Activated T-cell treated with anti-CD3 and anti-CD28 coated beads, Interleukin-2, amount 50 U/mL, for 48 hours (primary cell): ENCODE measurements at regions not wholly inside any gene's neighbourhood (a gene's known extent, or its start where the extent isn't known, plus 50 kb on each side); places are given as distances from the start of the nearest gene placed in this dataset.

Experiments used
- DNase-seq, 2 experiments: peaks; one replicate each; pipeline ENCODE4 v3.0.0-alpha.2; 2020

DNA sequence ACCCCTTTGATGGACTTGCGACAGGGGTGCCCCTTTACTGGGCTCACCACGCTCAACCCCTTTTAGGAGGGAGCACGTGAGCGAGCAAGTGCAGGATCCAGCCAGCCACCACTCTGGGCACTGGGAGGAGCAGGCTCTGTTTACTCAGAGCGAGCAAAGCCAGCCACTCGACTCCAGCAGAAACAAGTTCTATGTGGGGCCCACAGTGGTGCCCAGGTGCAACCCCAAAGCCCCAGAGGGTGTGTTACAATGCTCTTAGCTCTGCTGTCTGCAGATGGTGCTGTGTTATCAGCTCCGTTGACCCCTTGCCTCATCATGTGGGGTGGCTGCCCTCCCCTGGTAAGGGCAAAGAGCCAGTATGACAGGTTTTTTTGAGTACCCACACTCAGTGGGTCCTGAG, 120.3 kb upstream of the SUCLG2 start:
- DNase-seq, result no peak

DNA sequence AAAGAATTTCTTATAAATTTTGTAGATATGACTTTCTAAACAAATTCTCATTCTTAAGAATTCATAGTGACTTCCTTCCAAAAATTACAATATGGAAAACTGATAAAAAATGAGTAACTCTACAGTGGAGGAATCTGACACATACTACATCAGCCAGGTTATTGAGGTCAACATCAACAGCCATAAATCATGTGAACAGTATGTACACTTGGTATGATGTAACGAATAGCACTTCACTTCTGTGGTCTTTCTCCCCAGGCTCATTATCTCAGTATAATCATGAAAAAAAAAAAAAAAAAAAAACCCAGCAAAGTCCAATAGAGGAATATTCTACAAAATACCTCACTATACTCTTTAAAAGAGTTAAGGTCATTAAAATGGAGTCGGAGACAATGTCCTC, 111.2 kb upstream of the SUCLG2 start:
- DNase-seq, result no peak

DNA sequence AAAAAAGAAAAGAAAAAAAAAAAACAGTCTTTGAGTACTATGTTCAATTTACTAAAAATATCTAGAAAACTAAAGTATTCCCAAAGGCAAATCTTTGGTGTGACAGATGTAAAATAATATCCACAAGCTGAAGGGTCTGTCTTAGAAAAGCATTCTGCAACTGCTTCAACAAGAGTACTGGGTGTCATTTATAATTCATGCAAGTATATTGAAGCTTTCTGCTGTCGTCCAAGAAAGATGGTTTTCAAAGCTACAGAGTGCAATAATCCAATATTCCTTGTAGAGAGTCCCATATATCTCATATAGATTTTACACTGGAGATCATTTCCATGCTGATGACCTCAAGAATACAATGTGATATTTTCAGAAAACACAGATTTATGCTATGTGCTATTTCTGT, 90.9 kb upstream of the SUCLG2 start:
- DNase-seq, result no peak

DNA sequence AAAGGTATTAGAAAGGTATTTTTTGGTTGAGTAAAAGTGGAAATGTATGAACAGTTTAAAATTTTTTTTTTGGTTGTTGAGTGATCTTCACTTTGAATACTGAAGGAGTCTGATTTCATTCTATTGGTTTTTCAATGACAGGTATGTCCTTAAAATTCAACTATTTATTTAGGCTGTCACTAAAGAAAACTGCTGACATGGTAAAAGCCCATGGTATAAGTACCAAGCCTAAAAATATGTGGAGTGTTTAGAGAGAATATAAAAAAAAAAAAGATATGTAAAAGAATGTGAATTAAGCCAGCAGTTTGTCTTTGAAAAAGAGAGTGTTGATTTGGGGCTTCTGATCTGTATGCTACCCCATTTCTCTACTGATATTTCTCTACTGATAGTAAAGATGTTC, 90.3 kb upstream of the SUCLG2 start:
- no peak for DNase-seq

DNA sequence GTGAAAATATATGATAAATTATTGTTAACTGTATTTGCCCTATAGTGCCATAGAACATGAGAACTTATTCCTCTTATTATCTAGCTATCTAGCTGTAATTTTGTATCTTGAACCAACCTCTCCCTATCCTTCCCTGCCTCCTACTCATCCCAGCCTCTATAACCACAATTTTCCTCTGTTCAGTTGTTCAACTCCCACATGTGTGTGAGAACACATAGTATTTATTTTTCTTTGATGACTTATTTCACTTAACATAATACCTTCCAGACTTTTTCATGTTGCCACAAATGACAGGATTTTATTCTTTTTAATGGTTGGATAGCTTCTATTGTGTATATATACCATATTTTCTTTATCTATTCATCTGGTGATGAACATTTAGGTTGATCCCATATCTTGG, 85.4 kb upstream of the SUCLG2 start:
- DNase-seq, result no peak

DNA sequence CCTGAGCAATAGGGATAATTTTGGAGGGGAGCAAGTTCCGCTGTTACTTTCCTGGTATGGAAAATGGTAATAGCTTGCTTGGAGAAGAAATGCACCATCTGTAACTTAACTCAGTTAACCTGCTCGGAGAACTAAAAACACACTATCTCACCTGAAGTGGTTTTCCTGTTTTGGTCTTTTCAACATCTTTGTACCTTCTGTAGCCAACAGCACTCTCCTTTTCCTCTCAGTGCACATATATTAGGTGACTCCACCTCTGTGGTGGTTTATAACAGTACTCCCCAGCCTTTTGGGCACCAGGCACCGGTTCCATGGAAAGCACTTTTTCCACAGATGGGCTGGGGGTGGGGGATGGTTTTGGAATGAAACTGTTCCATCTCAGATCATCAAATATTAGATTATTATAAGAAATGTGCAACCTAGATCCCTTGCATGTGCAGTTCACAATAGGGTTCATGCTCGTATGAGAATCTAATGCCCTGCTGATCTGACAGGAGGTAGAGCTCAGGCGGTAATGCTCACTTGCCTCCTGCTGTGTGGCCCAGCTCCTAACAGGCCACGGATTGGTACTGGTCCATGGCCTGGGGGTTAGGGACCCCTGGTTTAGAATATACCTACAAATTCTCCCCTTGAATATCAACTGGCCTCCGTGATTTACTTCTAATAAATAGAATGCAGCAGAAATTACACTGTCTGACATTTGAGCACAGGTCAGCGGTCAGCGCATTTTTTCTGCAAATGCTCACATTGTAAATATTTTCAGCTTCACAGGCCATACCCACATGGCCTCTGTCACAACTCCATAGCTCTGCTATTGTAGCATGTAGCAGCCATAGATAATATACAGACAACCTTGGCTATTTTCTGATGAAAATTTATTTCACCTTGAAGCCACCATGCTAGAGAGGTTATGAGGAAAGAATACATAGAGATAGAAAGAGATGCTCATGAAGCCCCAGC, 83.8 kb upstream of the SUCLG2 start:
- no peak for DNase-seq

- DNase-seq, result no peak
Measured at GRCh38 chr3:67737140-67737539, 82.7 kb upstream of the SUCLG2 start.

GRCh38 chr3:67733269-67733950, 79.0 kb upstream of the SUCLG2 start:
- no peak for DNase-seq

DNA sequence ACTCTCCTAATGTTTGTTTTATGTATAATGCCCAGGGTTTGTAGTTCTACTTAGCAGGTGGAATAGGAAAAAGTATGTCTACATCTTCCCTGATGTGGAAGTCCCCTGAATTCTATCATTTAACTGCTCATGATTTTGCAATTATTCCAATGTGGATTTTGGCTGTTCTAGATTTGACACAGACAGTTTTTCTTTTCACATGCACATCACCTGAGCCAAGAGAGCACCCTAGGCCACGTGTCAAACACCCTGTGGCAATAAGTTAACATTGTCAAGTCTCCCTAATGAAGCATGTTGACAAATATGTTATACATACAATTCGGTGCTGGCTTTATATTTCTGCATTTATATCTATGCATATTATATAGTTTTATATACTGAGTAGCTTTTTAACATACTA, 70.0 kb upstream of the SUCLG2 start:
- DNase-seq, result no peak

GRCh38 chr3:67723863-67724262, 69.5 kb upstream of the SUCLG2 start:
- DNase-seq, result no peak

DNA sequence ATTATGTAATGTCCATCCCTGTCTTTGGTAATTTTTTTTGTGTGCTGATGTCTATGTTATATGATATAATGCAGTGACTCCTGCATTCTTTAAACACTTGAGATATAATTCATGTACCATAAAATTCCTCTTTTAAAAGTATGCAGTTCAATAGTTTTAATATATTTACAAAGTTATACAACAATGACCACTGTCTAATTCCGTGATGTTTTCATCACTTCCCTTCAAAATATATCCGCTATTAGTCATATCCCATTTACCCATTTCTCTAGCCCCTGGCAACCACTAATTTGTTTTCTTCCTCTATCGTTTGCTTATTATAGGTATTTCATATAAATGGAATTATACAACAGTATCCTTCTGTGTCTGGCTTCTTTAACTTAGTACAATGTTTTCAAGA, 64.9 kb upstream of the SUCLG2 start:
- no peak for DNase-seq

DNA sequence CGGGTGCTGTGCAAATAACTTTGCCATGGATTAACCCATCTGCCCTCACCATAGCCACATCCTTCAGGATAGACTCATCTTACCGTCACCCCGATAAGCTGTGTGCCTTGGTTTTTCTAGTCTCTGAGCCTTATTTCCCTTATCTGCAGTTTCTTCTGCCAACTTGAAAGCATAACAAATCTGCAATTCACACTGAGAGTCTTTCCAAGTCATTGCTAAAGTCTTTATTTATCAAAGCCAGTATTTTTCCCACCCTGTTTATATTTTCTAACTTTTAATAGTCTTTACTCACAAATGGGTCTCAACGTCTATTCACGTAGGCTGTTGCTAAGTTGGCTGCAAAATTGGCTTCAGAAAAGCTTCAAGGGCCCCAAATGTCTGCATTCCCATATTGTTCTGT, 61.6 kb upstream of the SUCLG2 start:
- DNase-seq, result no peak

DNA sequence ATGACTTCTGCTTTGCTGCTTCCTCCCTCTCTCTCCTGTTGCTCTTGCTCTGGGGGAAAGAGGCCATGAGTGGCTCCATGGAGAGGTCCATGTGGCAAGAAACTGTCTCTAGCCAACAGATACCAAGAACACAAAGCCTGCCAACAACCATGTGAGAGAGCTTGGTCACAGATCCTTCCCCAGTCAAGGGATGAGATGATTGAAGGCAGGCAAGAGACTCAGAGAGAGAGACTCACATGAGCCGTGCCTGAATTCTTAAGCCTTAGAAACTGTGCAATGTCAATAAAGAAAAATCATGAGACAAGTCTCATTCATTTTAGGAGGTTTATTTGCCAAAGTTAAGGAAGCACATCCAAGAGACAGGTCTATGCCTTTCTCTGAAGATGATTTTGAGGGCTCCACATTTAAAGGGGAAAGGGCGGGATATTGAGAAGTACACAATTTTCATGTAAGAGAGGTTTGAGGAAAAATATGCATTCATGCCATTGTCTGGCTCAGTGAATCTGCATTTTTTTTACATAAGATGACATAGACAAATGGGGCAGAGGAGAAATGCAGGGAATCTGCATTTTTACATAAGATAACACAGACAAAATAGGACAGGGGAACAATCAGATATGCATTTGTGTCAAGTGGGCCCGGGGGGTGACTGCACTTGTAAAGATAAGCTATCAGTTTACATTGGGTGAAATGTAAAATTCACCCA, 59.5 kb upstream of the SUCLG2 start:
- DNase-seq, result no peak

DNA sequence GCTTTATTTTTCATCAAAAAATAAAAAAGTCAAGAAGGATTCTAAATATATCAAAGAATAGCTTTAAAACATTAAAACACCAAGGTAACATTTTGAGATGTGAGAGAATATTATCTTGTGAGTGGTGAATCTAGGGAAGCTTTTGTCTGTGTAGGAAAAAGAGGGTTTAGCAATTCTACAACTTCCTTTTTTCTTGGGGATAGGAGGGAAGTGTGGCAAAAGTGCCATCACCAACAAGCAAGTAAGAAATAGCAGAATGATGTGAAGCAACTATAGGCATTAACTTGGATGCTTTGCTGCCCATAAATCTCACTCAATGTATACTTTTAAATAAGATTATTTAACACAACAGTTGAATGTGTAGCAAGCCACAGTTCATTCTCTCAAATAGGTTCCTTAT, 57.8 kb upstream of the SUCLG2 start:
- no peak for DNase-seq

- no peak for DNase-seq
Measured at GRCh38 chr3:67710396-67710795, 56.0 kb upstream of the SUCLG2 start.

GRCh38 chr3:67706934-67707333, 52.5 kb upstream of the SUCLG2 start:
- no peak for DNase-seq

DNA sequence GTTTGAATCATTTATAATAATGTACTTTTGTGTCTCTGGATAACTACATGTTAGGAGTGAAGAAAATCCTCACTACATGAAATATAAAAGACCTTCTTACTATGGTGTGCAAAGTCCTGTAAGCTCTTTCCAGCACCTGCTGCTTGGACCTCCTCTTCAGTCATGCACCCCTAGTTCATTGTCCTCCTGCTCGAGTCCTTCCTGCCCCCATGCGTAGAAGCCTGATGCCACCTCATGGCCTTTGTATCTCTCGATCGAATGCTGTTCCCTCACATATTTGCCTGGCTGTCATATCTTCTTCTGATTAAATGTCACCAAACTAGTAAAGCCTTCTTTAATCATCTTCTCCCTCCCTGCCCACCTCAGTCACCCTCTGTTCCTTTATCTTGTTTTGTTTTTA, 49.9 kb upstream of the SUCLG2 start:
- DNase-seq, result no peak
